Gastroesophageal sphincter (tissue), 3 donors: ENCODE measurements at regions not wholly inside any gene's neighbourhood (a gene's known extent, or its start where the extent isn't known, plus 50 kb on each side); places are given as distances from the start of the nearest gene placed in this dataset.

Experiments used
- POLR2AphosphoS5 ChIP-seq: sonication (generic); formaldehyde crosslinking; IDR thresholded peaks from one replicate; pipeline ENCODE4 v1.6.1; 2017; ENCODE audit warnings: antibody characterized with exemption
- TF ChIP-seq, protein P1 (sequence below), 4 experiments: fragments of 200-600 bp in 2 of 4; fragments of 450-650 bp in 2 of 4; sonication (generic) in 1 of 4; IDR thresholded peaks; one replicate each; pipeline ENCODE4 v1.5.1; 2017 to 2019; ENCODE audit warnings: antibody characterized with exemption in 4 of 4, mild to moderate bottlenecking in 2 of 4, moderate library complexity in 2 of 4

DNA sequence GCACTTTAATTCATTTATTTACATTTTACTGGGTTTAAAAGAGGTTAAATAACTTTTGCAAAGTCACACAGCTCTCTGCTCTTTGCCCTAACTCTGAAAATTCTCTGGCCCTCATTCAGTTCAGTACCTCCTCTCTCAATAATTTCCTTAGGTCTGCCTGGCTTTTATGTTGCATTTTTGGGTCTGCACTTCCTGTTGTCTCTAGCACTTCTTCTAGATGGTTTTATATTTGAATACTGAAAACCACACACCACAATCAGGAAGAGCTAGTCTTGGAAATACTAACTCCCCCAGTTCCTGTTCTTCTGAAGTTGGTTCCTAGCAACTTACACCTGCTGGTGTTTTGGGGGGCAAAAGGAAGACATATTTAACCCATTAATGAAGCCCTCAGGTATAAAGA is 577.9 kb downstream of the HS3ST4 start:
- TF ChIP-seq POLR2AphosphoS5 = no peak
- TF ChIP-seq, protein P1, sequence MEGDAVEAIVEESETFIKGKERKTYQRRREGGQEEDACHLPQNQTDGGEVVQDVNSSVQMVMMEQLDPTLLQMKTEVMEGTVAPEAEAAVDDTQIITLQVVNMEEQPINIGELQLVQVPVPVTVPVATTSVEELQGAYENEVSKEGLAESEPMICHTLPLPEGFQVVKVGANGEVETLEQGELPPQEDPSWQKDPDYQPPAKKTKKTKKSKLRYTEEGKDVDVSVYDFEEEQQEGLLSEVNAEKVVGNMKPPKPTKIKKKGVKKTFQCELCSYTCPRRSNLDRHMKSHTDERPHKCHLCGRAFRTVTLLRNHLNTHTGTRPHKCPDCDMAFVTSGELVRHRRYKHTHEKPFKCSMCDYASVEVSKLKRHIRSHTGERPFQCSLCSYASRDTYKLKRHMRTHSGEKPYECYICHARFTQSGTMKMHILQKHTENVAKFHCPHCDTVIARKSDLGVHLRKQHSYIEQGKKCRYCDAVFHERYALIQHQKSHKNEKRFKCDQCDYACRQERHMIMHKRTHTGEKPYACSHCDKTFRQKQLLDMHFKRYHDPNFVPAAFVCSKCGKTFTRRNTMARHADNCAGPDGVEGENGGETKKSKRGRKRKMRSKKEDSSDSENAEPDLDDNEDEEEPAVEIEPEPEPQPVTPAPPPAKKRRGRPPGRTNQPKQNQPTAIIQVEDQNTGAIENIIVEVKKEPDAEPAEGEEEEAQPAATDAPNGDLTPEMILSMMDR (IDR thresholded peaks at IDR 0.05) = no peak
